H1 (cell line): ENCODE measurements at regions not wholly inside any gene's neighbourhood (a gene's known extent, or its start where the extent isn't known, plus 50 kb on each side); places are given as distances from the start of the nearest gene placed in this dataset.

Experiments used
- CHD2 ChIP-seq: IDR thresholded peaks from 2 replicates; pipeline ENCODE4 v1.6.1; 2012; ENCODE audit warnings: low read length, improper control_type of control experiment
- CTCF ChIP-seq, 3 experiments: IDR thresholded peaks; 1 replicate in 2 of 3; 2 replicates in 1 of 3; pipeline versions ENCODE4 v1.5.1 to v1.6.1; 2011; ENCODE audit warnings: low read length in 3 of 3, mild to moderate bottlenecking in 3 of 3, inconsistent platforms in 2 of 3, low read depth in 1 of 3, moderate library complexity in 1 of 3; ENCODE audit not compliant: insufficient read depth in 1 of 3; ENCODE audit errors: control extremely low read depth in 1 of 3
- EGR1 ChIP-seq: IDR thresholded peaks from 2 replicates; pipeline ENCODE4 v1.6.1; 2011; ENCODE audit warnings: low read depth, low read length, borderline replicate concordance
- EZH2 ChIP-seq: fragments of 200-600 bp; sonication (generic); IDR thresholded peaks from 2 replicates; pipeline ENCODE4 v1.7.1; 2012; ENCODE audit warnings: low read depth, mild to moderate bottlenecking, moderate library complexity, low read length, inconsistent platforms; ENCODE audit not compliant: severe bottlenecking
- KDM1A ChIP-seq: fragments of 200-600, 300-600 bp; sonication (generic); IDR thresholded peaks from 2 replicates; pipeline ENCODE4 v1.7.1; 2016; ENCODE audit warnings: mild to moderate bottlenecking, low read length, borderline replicate concordance
- POLR2A ChIP-seq, 2 experiments: IDR thresholded peaks; 1 replicate in 1 of 2; 2 replicates in 1 of 2; pipeline ENCODE4 v1.6.1; 2011; ENCODE audit warnings: low read depth in 2 of 2, low read length in 2 of 2, mild to moderate bottlenecking in 2 of 2; ENCODE audit errors: control extremely low read depth in 1 of 2
- POLR2AphosphoS5 ChIP-seq: IDR thresholded peaks from 2 replicates; pipeline ENCODE4 v1.6.1; 2011; ENCODE audit warnings: low read depth, low read length
- RAD21 ChIP-seq, 2 experiments: IDR thresholded peaks in 1 of 2; conservative IDR thresholded peaks in 1 of 2; 2 replicates each; pipeline ENCODE4 v1.6.1; 2011; ENCODE audit warnings: low read depth in 2 of 2, low read length in 2 of 2, improper control_type of control experiment in 1 of 2, inconsistent platforms in 1 of 2, mild to moderate bottlenecking in 1 of 2, moderate library complexity in 1 of 2
- TBP ChIP-seq: IDR thresholded peaks from 2 replicates; pipeline ENCODE4 v1.6.1; 2011; ENCODE audit warnings: low read depth, low read length, improper control_type of control experiment

DNA sequence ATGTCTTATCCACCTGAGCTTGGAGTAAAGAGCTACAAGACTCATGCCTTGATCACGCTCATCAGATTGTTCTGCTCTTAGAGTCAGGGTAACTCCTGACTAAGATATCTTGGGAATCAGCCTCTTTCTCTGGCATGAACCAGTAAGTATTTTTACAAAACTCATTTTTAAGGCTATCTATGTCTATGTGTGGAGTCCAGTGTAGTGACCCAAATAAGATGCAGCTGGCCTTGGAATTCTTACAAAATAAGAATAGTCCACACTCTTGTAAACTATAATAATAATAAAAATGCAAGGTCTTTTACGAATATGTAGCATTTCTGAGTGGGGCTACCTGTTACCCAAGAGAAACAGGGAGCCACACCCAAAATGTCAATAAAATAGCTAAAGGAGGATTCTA is 498.3 kb upstream of the SYT4 start:
- TF ChIP-seq CTCF (IDR thresholded peaks at IDR 0.05; ENCODE audit: control extremely low read depth in 1 of 3, insufficient read depth in 1 of 3, low read depth in 1 of 3, low read length in 3 of 3) (no peak), POLR2AphosphoS5 (no peak), POLR2A (IDR thresholded peaks at IDR 0.05; ENCODE audit: control extremely low read depth in 1 of 2, low read depth in 2 of 2, low read length in 2 of 2) (no peak), RAD21 (IDR thresholded peaks at IDR 0.05 in 1 of 2, conservative IDR thresholded peaks at IDR 0.05 in 1 of 2; ENCODE audit: low read depth in 2 of 2, low read length in 2 of 2) (no peak), KDM1A (no peak), EZH2 (no peak), EGR1 (no peak), TBP (no peak), CHD2 (no peak)
